Adrenal gland (tissue), 5 donors: ENCODE measurements at regions not wholly inside any gene's neighbourhood (a gene's known extent, or its start where the extent isn't known, plus 50 kb on each side); places are given as distances from the start of the nearest gene placed in this dataset.

Experiments used
- POLR2A ChIP-seq, 2 donors: fragments of 450-650 bp; IDR thresholded peaks; one replicate each; pipeline ENCODE4 v1.6.1; 2017; ENCODE audit warnings: antibody characterized with exemption in 2 of 2, mild to moderate bottlenecking in 2 of 2, moderate library complexity in 1 of 2
- TF ChIP-seq, protein P1 (sequence below), 6 experiments: fragments of 450-650 bp in 4 of 6; fragments of 200-600 bp in 2 of 6; sonication (generic) in 1 of 6; IDR thresholded peaks; 1 replicate in 5 of 6; 2 replicates in 1 of 6; pipeline versions ENCODE4 v1.5.1 to v1.8.0; 2016 to 2021; ENCODE audit warnings: antibody characterized with exemption in 6 of 6, mild to moderate bottlenecking in 2 of 6, moderate library complexity in 1 of 6
- donor health status: DM: no; HTN: no; CAD: no.

GRCh38 chr1:36573445-36573844, 90.7 kb upstream of the CSF3R start:
- TF ChIP-seq, protein P1, sequence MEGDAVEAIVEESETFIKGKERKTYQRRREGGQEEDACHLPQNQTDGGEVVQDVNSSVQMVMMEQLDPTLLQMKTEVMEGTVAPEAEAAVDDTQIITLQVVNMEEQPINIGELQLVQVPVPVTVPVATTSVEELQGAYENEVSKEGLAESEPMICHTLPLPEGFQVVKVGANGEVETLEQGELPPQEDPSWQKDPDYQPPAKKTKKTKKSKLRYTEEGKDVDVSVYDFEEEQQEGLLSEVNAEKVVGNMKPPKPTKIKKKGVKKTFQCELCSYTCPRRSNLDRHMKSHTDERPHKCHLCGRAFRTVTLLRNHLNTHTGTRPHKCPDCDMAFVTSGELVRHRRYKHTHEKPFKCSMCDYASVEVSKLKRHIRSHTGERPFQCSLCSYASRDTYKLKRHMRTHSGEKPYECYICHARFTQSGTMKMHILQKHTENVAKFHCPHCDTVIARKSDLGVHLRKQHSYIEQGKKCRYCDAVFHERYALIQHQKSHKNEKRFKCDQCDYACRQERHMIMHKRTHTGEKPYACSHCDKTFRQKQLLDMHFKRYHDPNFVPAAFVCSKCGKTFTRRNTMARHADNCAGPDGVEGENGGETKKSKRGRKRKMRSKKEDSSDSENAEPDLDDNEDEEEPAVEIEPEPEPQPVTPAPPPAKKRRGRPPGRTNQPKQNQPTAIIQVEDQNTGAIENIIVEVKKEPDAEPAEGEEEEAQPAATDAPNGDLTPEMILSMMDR (IDR thresholded peaks at IDR 0.05): no peak
- TF ChIP-seq POLR2A (IDR thresholded peaks at IDR 0.05): no peak
